SK-N-SH (cell line): ENCODE measurements at regions not wholly inside any gene's neighbourhood (a gene's known extent, or its start where the extent isn't known, plus 50 kb on each side); places are given as distances from the start of the nearest gene placed in this dataset.

ENCODE experiments used
- EP300 ChIP-seq, 2 experiments: IDR thresholded peaks; 2 replicates each; pipeline versions ENCODE4 v1.4.0 to v1.6.1; 2012; ENCODE audit warnings: borderline replicate concordance in 1 of 2, low read depth in 1 of 2, low read length in 1 of 2
- EZH2phosphoT487 ChIP-seq: fragments of 200-600 bp; sonication (generic); IDR thresholded peaks from 2 replicates; pipeline ENCODE4 v1.6.1; 2017; ENCODE audit warnings: low read depth, mixed run types, mild to moderate bottlenecking, antibody characterized with exemption, moderate library complexity, borderline replicate concordance
- GABPA ChIP-seq: IDR thresholded peaks from 2 replicates; pipeline ENCODE4 v1.4.0; 2012; ENCODE audit warnings: low read depth, mild to moderate bottlenecking
- MXI1 ChIP-seq: IDR thresholded peaks from 2 replicates; pipeline ENCODE4 v1.6.1; 2012; ENCODE audit warnings: mild to moderate bottlenecking, low read depth, low read length, improper control_type of control experiment
- POLR2AphosphoS5 ChIP-seq: IDR thresholded peaks from 2 replicates; pipeline ENCODE4 v1.6.1; 2012; ENCODE audit warnings: low read depth, low read length
- RFX5 ChIP-seq: IDR thresholded peaks from 2 replicates; pipeline ENCODE4 v1.6.1; 2012; ENCODE audit warnings: mild to moderate bottlenecking, improper control_type of control experiment, low read length
- SIN3A ChIP-seq: IDR thresholded peaks from 2 replicates; pipeline ENCODE4 v1.6.1; 2012; ENCODE audit warnings: low read depth, mild to moderate bottlenecking, low read length, moderate library complexity, borderline replicate concordance
- TAF1 ChIP-seq: IDR thresholded peaks from 2 replicates; pipeline ENCODE4 v1.6.1; 2012; ENCODE audit warnings: low read depth, mild to moderate bottlenecking, low read length, moderate library complexity, borderline replicate concordance
- YY1 ChIP-seq: IDR thresholded peaks from 2 replicates; pipeline ENCODE4 v1.4.0; 2012; ENCODE audit warnings: low read depth, mild to moderate bottlenecking
- TF ChIP-seq, protein P1 (sequence below): fragments of 200-600 bp; sonication (generic); IDR thresholded peaks from 2 replicates; pipeline ENCODE4 v1.6.1; 2017; ENCODE audit warnings: antibody characterized with exemption, mild to moderate bottlenecking, moderate library complexity
- TF ChIP-seq, protein P2 (sequence below): fragments of 150-350 bp; IDR thresholded peaks from 2 replicates; pipeline ENCODE4 v1.6.1; 2016; ENCODE audit warnings: mild to moderate bottlenecking, low read depth, low read length
- TF ChIP-seq, protein P3 (sequence below): IDR thresholded peaks from 2 replicates; pipeline ENCODE4 v1.4.0; 2012; ENCODE audit warnings: low read depth, borderline replicate concordance
- TF ChIP-seq, protein P4 (sequence below): IDR thresholded peaks from 2 replicates; pipeline ENCODE4 v1.6.1; 2012; ENCODE audit warnings: mild to moderate bottlenecking, low read depth, low read length, moderate library complexity

DNA sequence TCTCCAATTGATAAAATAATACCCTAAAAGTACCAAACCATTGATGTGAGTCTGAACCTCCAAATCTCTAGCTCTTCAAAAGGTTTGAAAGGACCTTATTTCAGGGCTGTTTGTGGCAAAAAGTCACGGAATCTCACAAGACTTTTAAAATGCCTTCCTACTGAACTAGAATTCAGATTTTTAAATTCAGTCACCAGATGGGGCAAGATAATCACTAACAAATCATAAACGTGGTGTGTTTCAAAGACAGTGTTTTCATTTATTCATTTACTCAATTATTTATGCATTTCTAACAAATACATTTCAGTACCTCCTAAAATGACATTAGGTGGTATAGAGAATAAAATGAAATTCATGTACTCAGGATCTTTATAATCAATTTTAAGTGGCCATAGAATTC, 68.2 kb upstream of the SMC2 start:
- TF ChIP-seq YY1: no peak
- TF ChIP-seq, protein P1, sequence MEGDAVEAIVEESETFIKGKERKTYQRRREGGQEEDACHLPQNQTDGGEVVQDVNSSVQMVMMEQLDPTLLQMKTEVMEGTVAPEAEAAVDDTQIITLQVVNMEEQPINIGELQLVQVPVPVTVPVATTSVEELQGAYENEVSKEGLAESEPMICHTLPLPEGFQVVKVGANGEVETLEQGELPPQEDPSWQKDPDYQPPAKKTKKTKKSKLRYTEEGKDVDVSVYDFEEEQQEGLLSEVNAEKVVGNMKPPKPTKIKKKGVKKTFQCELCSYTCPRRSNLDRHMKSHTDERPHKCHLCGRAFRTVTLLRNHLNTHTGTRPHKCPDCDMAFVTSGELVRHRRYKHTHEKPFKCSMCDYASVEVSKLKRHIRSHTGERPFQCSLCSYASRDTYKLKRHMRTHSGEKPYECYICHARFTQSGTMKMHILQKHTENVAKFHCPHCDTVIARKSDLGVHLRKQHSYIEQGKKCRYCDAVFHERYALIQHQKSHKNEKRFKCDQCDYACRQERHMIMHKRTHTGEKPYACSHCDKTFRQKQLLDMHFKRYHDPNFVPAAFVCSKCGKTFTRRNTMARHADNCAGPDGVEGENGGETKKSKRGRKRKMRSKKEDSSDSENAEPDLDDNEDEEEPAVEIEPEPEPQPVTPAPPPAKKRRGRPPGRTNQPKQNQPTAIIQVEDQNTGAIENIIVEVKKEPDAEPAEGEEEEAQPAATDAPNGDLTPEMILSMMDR: no peak; the same call in 1 of the 2 replicates
- TF ChIP-seq, protein P2, sequence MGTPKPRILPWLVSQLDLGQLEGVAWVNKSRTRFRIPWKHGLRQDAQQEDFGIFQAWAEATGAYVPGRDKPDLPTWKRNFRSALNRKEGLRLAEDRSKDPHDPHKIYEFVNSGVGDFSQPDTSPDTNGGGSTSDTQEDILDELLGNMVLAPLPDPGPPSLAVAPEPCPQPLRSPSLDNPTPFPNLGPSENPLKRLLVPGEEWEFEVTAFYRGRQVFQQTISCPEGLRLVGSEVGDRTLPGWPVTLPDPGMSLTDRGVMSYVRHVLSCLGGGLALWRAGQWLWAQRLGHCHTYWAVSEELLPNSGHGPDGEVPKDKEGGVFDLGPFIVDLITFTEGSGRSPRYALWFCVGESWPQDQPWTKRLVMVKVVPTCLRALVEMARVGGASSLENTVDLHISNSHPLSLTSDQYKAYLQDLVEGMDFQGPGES: no peak
- TF ChIP-seq TAF1: no peak
- TF ChIP-seq EP300 (IDR thresholded peaks at IDR 0.05; ENCODE audit: borderline replicate concordance in 1 of 2, low read depth in 1 of 2, low read length in 1 of 2): no peak
- TF ChIP-seq RFX5: no peak
- TF ChIP-seq POLR2AphosphoS5: no peak
- TF ChIP-seq, protein P3, sequence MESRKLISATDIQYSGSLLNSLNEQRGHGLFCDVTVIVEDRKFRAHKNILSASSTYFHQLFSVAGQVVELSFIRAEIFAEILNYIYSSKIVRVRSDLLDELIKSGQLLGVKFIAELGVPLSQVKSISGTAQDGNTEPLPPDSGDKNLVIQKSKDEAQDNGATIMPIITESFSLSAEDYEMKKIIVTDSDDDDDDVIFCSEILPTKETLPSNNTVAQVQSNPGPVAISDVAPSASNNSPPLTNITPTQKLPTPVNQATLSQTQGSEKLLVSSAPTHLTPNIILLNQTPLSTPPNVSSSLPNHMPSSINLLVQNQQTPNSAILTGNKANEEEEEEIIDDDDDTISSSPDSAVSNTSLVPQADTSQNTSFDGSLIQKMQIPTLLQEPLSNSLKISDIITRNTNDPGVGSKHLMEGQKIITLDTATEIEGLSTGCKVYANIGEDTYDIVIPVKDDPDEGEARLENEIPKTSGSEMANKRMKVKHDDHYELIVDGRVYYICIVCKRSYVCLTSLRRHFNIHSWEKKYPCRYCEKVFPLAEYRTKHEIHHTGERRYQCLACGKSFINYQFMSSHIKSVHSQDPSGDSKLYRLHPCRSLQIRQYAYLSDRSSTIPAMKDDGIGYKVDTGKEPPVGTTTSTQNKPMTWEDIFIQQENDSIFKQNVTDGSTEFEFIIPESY: no peak
- TF ChIP-seq EZH2phosphoT487: no peak
- TF ChIP-seq MXI1: no peak
- no peak for TF ChIP-seq SIN3A
- no peak for TF ChIP-seq GABPA
- TF ChIP-seq, protein P4, sequence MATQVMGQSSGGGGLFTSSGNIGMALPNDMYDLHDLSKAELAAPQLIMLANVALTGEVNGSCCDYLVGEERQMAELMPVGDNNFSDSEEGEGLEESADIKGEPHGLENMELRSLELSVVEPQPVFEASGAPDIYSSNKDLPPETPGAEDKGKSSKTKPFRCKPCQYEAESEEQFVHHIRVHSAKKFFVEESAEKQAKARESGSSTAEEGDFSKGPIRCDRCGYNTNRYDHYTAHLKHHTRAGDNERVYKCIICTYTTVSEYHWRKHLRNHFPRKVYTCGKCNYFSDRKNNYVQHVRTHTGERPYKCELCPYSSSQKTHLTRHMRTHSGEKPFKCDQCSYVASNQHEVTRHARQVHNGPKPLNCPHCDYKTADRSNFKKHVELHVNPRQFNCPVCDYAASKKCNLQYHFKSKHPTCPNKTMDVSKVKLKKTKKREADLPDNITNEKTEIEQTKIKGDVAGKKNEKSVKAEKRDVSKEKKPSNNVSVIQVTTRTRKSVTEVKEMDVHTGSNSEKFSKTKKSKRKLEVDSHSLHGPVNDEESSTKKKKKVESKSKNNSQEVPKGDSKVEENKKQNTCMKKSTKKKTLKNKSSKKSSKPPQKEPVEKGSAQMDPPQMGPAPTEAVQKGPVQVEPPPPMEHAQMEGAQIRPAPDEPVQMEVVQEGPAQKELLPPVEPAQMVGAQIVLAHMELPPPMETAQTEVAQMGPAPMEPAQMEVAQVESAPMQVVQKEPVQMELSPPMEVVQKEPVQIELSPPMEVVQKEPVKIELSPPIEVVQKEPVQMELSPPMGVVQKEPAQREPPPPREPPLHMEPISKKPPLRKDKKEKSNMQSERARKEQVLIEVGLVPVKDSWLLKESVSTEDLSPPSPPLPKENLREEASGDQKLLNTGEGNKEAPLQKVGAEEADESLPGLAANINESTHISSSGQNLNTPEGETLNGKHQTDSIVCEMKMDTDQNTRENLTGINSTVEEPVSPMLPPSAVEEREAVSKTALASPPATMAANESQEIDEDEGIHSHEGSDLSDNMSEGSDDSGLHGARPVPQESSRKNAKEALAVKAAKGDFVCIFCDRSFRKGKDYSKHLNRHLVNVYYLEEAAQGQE: no peak
